GM10266 (cell line): ENCODE measurements at regions not wholly inside any gene's neighbourhood (a gene's known extent, or its start where the extent isn't known, plus 50 kb on each side); places are given as distances from the start of the nearest gene placed in this dataset.
"Not testable (repeated sequence)": the region's sequence is repeated elsewhere in the genome, so short reads cannot be mapped to it uniquely, and the experiment has no call there.

Experiments used
- DNase-seq: peaks from one replicate; pipeline ENCODE4 v3.0.0; 2012; ENCODE audit errors: extremely low spot score
- CTCF ChIP-seq: IDR thresholded peaks from 2 replicates; pipeline ENCODE4 v1.5.1; 2012; ENCODE audit warnings: mild to moderate bottlenecking, low read depth; ENCODE audit not compliant: control insufficient read depth, insufficient read depth; ENCODE audit errors: missing control alignments

DNA sequence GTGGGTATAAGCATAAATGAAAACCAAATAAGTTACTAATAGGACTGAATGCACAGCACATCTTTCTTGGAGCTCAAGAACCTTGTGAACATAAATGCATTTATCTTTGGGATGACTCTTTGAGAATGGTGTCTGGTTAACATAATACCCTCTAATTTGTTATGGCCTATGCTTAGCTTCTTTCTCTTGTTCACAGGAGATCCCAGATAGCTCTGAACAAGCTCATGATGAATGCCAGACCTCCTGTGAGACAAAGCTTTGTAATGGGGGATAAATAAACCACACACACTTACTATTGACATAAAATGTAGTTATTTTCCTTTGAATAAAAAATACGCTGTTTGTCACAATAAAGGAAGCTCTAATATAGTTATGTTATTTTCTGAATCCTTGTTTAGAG lies 111.5 kb downstream of the PSAT1 start:
- TF ChIP-seq CTCF: no peak
- DNase-seq: no peak

- not testable (repeated sequence) for DNase-seq
Measured at GRCh38 chr9:78409928-78410510, 113.1 kb downstream of the PSAT1 start.

DNA sequence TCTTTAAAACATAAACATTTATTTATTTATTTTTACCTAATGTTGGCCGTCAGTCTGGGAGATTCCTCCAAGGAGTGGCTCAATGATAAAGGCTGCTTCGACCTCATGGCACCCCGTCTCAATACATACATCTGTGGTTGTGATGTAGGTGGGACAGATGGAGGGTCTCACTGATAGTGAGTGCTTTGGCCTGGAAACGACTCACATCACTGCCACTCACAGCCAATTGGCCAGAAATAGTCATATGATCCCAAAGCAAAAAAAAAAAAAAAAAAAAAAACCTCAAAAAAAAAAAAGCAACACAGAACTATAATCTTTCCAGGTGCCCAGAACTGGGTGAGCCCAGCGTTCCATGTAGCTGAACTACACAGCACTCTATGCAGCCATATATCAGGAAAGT lies 125.4 kb downstream of the PSAT1 start:
- no peak for DNase-seq
- no peak for TF ChIP-seq CTCF

DNA sequence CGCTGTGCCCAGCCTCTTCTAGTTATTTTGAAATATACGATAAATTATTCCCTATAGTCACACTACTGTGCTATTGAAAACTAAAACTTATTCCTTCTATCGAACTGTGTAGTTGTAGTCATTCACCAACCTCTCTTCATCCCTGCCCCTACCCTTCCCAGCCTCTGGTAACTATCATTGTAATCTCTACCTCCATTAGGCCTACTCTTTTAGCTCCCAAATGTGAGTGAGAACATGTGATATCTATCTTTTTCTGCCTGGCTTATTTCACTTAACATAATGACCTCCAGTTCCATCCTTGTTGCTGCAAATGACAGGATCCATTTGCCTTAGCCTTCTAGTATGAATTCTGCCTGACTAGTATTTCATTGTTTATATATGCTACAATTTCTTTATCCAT lies 127.4 kb downstream of the PSAT1 start:
- TF ChIP-seq CTCF: no peak
- no peak for DNase-seq

DNA sequence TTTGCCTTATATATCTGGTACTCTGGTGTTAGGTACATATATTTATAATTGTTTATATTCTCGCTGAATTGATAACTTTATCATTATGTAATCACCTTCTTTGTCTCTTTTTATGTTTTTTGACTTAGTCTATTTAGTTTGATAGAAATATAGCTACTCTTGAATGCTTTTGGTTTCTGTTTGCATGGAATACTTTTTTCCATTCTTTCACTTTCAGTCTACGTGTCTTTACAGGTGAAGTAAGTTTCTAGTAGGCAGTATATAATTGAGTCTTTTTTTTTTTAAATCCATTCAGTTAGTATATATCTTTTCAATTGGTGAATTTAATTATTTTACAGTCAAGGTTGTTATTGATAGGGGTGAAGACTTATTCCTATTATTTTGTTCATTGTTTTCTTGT lies 131.7 kb downstream of the PSAT1 start:
- TF ChIP-seq CTCF: no peak
- DNase-seq: no peak

GRCh38 chr9:78430387-78430786 lies 133.5 kb downstream of the PSAT1 start:
- DNase-seq: no peak
- no peak for TF ChIP-seq CTCF

- not testable (repeated sequence) for DNase-seq
Measured at GRCh38 chr9:78431039-78431438, 134.1 kb downstream of the PSAT1 start.

GRCh38 chr9:78436873-78437272 lies 139.9 kb downstream of the PSAT1 start:
- DNase-seq: no peak
- TF ChIP-seq CTCF: no peak
